DND-41 (cell line): ENCODE measurements at regions not wholly inside any gene's neighbourhood (a gene's known extent, or its start where the extent isn't known, plus 50 kb on each side); places are given as distances from the start of the nearest gene placed in this dataset.

Source experiments
- CTCF ChIP-seq: IDR thresholded peaks from 2 replicates; pipeline ENCODE4 v1.5.1; 2012; ENCODE audit warnings: borderline replicate concordance, low read length, moderate library complexity, mild to moderate bottlenecking; ENCODE audit not compliant: poor library complexity, severe bottlenecking; ENCODE audit errors: extremely low read depth
- EZH2 ChIP-seq: IDR thresholded peaks from 3 replicates; pipeline ENCODE4 v1.6.1; 2012; ENCODE audit warnings: borderline replicate concordance, low read depth, mild to moderate bottlenecking, moderate library complexity, low read length, inconsistent platforms; ENCODE audit not compliant: severe bottlenecking

GRCh38 chr22:48741540-48741939, 1086.1 kb downstream of the BRD1 start:
- TF ChIP-seq CTCF: no peak
- TF ChIP-seq EZH2: no peak
